HK-2 (cell line): ENCODE measurements at regions not wholly inside any gene's neighbourhood (a gene's known extent, or its start where the extent isn't known, plus 50 kb on each side); places are given as distances from the start of the nearest gene placed in this dataset.
"Not testable (repeated sequence)": the region's sequence is repeated elsewhere in the genome, so short reads cannot be mapped to it uniquely, and the experiment has no call there.

Experiments used
- DNase-seq: peaks from one replicate; pipeline ENCODE4 v3.0.0-alpha.2; 2018; ENCODE audit not compliant: unreplicated experiment

DNA sequence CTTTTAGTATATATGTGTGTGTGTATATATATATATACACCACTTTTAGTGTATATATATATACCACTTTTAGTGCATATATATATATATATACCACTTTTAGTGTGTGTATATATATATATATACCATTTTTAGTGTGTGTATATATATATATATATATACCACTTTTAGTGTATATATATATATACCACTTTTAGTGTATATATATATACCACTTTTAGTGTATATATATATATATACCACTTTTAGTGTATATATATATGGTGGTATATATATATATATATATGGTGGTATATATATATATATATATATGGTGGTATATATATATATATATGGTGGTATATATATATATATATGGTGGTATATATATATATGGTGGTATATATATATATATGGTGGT, 79.5 kb upstream of the ANK3 start:
- not testable (repeated sequence) for DNase-seq

DNA sequence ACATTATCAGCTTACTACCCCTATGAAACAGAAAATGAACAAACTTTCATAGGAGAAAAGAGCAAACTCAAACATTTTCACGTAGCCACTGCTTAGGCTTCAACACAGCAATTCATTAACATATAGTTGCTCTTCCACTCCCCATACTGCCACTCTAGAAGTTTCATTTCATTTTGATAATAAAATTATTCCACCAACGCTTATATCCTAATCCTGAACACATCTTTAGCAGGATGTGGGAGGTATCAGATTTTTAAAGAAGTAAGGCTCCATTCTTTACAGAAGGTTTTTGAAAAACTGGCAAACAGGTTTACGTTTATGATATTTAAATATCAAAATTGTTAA, 77.5 kb upstream of the ANK3 start:
- DNase-seq = no peak

DNA sequence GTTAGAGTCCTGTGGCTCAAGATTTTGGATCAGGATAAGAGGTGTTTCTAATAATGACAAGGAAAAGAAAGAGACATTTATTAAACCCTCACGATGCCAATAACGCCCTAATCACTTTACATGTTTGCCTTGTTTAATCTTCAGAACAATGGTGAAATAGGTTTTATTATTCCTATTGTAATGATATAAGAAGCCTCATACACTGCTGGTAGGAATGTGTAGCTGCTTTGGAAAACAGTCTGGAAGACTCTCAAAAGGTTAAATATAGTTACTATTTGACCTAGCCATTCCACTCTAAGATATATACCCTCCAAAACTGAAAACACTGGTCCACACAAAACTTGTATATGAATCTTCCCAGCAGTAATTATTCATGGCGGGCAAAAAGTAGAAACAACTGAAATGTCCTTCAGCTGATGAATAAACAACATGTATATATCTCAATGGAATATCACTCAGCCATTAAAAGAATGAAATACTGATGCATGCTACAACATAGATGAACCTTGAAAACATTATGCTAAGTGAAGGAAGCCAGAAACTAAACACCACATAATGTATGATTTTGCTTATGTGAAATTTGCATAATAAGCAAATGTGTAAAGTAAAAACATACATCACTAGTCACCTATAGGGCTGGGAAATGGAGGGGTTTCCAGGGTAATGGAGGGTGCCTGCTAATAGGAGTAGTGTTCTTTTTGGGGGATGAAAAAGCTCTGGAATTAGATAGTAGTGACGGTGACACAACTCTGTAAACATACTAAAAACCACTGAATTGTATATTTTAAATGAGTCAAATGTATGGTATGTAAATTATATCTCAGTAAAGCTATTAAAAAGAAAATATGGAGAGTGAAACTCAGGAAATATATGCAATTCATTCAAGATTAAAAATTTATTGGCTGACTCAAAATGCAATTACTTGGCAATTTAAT, 76.9 kb upstream of the ANK3 start:
- DNase-seq = no peak

DNA sequence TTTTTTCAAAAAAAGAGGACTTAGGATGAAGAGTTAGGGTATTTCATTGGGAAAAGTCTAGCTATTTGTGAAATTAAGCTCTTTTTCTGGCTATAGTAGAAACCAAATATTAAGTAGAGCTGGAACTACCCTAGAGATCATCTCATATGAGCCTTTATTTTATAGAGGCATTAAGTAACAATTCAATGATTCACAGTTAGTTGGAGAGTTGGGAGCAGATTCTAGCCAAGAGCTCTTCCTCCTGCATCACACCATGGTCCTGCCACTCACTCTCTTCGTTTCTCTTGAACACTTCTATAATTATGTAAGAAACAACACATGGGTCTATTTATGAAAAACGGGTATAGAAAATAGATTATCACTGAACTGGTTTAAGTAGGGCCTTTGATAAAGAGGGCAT, 76.1 kb upstream of the ANK3 start:
- no peak for DNase-seq

DNA sequence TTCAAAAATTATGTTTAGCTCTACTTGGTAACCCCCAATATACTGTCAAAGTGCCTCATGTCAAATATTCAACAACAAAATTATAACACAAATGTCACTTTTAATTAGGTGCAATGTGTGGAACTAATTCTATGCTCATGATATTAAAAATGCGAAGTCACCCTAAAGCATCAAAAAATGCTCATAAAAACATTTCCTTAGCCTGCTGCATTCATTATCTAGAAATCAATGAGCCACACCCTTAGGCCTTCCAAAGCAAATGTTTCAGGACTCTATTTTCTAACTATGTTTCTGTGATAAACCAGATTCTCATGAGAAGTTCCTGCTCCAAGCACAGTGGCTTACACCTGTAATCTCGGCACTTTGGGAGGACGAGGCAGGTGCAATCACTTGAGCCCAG, 75.0 kb upstream of the ANK3 start:
- no peak for DNase-seq

DNA sequence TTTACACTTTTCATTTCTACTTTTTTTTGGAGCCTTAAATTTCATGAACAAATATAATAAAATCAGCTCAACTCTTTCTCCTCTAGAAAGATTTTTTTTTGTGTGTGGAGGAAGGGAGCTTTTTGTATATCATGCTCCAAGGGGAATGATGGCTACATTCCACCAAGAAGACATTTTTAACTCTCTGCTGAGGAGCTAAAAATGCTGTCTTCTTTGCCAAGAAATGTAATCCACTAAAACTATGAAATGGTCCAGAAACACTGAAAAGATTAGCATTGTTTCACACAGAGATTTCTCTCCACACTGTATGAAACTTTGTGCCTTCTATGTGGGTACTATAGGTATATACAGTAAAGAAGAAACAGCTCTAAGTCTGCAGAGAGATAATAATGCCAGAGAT, 74.1 kb upstream of the ANK3 start:
- DNase-seq = no peak

DNA sequence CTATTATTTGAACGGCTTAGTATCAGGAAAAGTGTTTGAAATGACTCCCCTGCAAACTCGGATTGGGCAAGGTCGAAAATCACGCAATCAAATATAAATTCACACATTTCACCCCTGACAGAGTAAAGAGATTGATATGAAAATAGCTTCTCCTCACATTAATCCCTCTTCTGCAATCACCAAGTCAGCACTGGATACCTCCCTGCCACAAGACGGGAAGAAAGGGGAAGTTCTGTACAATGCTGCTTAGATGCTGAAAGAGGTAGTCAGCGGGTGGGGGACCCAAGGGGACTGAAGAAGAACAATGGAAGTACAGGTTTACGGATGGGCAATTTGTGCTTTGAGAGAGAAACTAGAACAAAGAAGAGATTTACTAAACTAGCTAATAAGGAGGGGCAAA, 72.0 kb upstream of the ANK3 start:
- DNase-seq = no peak

DNA sequence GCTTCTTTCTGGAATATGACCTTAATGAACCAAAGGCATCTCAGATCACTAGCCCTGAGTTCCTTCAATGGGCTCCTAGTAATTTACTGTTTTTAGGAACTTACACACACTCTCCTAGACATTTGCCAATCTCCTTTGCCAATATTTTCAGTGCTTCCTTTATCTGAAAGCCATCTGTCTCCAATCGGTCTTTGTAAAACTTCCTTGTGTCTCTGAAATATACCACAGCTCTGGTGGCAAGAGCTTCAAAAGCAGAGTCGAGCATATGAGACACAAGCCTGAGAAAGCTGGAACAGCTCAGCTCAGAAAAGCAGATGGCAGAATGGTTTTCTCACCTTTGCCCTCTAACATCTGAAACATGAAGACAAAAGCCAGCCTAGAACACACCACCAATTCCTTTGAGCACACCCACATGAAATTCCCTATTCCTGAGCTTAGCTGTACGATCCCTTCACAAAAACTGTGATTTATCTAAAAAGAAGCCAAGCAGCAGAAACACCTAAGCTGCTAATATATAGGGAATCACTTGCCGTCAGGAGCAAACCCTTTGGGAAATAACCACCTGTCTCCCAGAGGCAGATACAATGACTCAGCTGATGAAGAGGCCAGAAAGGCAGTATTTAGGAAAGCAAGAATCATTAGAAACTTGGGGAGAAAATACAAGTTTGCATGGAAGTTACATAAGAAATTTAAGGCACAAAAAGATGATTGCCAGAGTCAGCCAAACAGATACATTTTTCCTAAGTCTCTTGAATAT, 70.2 kb upstream of the ANK3 start:
- DNase-seq = no peak

DNA sequence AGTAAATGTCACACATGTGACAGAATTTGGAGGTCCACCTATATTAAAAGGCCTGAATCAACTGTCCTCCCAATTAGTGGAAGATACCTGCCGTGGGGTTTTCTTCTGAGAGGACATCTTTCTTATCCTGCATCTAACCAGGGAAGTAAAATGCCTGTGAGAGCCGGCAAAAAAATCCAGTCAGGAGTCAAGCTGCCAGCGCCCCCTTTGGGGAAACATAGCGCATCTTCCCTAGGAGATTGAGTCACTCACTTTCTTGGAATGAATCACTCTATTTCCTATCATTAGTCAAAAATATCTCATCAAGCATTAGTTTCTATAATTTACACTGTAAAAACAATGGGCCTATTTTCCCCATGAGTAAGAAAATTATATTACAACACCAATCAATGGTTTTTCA, 66.4 kb upstream of the ANK3 start:
- no peak for DNase-seq

DNA sequence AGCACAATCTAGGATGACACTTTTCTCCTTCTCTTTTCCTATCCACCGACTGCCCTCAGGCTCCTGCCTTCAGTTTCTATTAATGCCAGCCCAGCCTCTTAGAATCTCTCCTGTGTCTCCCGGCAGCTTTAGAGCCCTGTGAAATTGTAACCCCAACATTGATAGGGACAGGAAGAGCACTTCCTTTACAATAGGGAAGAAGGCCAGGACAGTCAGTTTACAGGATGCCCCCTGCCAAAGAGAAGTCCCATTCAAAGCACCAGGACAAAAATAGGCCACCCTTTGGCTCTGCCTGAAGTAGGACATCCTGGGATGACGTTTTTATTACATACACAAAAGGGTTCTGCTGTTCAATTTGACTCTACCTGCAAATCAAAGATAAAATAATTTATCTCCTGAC, 64.7 kb upstream of the ANK3 start:
- no peak for DNase-seq

DNA sequence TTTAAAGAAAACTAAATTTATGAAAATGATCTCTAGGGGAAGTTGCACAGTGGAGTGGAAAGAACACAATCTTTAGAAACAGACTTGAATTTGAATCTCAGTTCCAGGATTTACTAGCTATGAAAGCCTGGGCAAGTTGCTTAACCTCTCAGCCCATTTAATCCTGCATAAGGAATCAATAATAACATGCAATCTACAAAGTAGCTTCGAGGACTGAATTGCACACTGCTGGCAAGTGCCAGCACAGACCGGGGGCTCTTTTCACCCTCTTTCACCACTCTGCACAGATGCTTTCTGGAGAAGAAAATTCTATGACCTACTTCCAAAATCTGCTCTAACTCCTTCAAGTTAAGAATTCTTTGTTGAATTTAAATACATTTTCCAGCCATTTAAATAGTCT, 63.4 kb upstream of the ANK3 start:
- no peak for DNase-seq

DNA sequence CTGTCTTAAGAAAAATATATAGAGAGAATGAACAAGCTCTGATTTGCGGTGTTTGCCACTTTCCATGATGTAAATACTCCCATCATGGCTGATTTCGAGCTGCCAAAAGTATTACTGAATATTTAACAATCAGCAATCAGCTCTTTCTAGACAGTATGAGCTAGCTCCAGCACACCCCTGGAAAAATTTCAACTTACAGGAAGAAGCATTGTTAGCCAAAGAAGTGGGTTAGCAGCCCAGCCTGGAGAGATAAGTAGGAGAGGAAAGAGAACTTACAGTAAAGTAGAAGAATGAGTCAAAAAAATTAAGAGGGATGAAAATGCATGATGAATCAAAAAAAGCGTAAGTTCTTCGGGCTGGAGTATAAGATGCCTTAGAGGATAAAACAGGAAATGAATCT, 60.6 kb upstream of the ANK3 start:
- DNase-seq = no peak

DNA sequence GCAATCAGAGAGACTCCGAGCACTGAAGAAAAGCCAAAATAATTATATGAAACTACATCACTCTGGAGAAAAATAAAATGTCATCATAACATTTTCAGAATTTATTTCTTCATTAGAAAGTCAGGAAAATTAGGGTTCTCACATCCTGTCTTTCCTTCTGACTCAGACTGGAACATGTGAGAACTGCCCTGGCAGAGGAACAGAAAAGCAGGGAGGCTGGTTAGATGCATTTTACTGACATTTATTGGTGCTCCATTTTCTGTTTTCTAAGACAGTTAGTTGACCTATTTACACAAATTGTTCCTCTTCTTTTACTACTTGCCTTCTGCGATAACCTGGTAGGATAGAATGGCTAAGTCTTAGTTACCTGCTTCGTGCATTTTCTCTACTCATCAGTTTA, 58.6 kb upstream of the ANK3 start:
- no peak for DNase-seq

DNA sequence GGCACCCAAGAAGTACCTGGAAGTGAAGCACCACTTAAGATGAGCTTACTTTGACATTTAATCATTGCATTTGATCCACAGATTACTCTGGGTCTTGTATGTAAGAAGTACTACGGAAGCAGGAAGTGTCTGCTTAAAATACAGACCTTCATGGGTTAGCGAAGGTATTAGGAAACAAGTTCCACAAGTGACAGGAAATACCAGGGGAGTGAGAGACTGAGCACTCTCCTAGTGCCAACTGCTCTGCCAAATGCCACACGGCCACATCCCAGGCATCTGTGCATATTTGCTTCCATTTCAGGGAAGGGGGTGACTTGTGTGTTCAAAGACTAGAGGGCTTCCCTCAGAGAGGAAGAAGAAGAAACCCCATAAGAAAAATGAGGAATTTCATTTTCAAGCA, 57.2 kb upstream of the ANK3 start:
- DNase-seq = no peak

DNA sequence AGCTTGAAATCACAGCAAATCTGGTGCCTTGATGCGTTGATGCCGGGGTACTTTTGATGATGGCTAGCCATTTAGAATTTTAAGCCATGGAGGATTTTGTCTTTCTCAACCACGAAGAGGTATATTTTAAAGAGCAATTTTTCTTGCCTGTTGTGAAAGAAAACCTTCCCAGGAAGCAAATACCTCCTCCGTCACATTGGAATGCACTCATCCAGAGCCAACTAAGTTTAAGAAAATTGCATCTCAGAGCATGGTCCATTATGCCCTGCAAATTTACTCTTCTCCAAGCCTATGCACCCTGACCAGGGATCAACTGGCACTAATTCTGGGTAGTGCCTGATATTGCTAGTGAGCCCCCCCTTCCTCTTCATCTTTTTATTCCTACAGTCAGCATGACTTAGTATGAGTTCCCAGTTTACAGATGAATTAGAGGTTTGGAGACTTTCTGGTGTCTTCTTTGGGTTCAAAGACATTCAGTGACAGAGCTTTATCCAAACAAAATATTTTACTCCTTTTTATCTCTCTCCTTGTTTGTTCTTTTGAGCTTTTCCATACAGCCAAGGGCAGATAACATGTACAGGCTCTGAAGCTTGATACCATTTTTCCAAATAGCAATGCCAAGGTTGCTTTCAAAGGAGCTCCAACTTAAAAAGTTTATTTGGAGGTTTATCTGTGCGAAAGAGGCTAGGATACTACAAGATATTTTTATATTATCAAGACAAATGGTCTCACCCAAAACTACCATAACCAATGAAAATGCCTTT, 56.6 kb upstream of the ANK3 start:
- DNase-seq = no peak

DNA sequence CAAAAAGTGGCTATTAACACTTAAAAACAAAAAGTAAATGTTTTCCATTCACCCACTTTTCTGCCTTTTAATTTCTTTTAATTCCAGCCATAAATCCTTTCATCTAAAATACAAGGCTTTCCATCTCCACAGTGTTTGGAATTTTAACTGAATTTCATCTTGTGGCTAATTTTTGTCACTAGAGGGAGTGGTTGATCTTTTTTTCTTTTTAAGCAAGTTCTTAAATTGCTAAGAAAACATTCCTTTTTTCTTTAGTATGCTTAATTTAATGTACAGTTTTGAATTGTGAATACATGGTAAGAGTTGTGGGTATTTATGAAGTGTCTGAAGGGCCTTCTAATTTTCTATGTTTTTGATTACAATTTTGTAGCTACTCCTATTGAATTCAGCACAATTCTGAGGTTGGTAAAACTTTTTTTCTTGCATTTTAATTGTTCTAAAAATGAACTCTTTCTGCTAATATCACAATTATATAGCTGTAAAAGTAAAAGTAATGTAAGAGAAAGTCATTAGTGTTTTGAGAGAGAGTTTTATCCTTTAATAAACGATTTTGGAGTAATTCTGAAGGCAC, 54.9 kb upstream of the ANK3 start:
- DNase-seq = no peak

DNA sequence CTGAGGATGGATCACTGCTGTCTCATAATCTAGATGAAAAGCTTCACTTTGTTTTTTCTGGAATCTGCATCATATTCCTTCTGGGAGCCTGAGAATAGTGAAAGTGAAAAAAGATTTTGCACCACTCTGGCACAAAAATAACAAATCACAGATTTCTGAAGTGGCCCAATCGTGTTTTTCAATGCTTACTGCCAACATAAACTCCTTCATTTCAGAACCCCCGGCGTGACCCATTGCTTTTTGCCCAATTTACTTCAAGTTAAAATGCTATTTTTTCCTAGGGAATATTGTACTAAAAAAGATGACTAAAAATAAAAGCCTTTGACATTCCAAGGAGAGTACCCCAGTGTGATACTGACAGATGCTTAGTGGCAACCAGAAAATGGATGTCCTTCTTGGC, 53.7 kb upstream of the ANK3 start:
- no peak for DNase-seq

DNA sequence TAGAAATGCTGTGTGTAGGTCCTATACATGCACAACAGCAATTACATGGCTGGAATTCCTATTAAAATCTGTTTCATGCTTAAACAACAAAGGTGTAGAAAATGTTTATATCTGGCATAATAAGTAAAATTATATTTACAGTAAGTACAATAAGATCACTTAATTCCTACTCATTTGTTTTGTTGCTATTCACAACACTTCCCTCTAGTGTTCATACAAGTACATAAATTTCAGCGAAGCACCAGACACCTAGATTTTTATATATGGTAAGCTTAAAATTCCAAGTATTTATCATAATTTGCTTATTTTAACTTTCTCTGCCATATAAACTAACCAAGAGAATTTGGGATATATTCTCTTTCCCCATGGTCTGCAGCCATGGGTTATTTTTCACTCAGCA, 51.8 kb upstream of the ANK3 start:
- no peak for DNase-seq

DNA sequence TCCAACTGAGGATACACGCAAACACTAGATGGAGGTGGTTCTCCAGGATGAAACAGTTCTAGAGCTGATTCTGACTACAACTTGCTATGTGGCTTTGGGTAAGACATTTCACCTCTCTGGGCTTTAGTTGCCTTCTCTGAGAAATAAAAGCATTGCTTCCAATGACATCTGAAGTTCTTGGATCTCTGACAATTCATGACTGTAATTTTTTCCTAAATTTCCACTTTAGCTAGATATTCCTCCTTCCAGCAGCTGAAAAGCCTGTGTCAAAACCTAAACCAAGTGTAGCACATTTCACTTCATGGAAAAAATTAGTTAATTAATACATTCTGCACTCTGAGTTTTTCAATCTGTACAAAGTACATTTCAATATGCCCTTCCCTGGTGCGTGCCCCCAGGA, 50.0 kb upstream of the ANK3 start:
- no peak for DNase-seq
